ENCODE measurements at regions not wholly inside any gene's neighbourhood (a gene's known extent, or its start where the extent isn't known, plus 50 kb on each side); places are given as distances from the start of the nearest gene placed in this dataset.

DNA sequence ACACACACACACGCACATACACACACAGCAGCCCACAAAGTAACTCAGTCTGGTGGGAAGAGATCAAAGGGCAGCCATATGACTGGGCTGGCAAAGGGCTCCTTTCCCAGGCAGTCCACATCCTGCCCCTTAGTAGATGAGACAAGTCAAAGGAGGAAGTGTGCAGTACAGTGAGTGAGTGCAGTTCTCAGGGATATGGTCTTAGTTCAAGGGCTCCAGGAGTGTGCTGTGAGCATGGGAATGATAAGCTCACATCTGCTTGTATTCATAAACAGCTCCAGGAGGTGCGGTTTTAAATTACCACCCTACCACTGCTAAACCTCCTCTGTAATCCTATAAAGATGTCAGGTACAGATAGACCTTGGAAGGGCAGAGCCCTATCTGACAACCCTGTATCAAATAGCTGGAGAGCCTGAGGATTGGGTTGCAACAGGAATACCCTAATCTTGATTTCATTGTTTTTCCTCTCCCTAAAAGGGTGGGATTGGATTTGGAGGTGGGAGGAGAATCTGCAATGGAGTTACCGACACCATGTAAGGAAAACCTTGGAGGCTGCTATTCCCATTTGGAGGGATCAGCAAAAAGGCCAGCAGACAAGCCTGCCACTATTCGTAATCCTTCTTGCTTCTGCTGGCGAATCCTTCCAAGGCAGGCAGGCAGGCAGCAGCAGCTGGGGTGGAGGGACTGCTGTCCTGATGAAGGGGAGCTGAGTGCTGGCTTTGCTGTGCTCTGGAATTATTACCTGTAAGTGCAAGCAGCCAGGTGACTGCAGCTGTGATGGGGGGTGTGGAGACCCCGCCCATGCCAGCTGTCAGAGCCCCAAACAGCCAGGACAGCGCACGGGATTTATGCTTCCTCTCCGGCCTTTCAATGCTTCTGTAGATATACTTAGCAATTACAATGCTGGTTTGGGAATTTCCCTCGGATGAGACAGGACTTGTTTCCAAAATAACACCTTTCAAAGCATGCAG, 342.7 kb downstream of the PRL start:
- peak; percentile 76 for DNase-seq (ENCODE audit: low spot score)

DNA sequence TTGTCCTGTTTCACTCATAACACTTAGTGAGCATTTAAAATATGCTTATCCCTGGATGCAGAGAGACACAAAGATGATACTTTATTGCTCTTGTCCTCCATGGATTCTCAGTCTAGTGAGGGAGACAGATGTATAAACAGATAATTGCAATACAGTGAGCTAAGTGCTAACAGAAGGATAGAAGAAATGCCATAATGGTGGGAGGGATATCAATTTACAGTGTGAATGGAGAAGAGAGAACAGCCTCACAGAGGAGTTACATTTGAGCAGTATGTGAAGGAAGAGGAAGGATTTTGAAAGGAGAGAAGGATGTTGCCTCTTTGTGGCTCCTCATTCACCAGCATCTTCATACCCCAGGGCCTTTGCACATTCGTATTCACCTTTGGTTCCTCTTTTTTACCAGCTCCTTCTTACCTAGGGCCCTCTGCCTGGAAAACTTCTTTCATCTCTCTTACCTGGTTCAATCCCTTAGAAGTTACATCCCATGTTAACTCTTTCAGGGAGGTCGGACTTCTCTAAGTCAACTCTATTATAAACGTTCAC, 341.7 kb downstream of the PRL start:
- DNase-seq (ENCODE audit: low spot score), result no peak

DNA sequence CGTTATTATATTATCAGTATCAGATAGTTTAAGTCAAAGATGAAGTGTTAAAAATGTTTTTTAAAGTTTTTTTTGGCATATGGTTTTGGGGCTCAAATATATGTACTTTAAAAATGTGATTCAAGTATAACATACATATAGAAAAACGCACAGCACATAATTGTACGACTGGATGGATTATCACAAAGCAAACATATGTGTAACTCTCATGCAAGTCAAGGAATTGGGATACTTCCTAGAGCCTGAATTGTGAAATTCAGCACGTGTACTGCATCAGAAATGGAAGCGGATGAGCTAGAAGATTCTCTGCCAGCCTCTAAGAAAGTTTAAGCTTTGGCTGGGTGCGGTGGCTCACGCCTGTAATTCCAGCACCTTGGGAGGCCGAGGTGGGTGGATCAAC, 340.9 kb downstream of the PRL start:
- DNase-seq (ENCODE audit: low spot score), result no peak

DNA sequence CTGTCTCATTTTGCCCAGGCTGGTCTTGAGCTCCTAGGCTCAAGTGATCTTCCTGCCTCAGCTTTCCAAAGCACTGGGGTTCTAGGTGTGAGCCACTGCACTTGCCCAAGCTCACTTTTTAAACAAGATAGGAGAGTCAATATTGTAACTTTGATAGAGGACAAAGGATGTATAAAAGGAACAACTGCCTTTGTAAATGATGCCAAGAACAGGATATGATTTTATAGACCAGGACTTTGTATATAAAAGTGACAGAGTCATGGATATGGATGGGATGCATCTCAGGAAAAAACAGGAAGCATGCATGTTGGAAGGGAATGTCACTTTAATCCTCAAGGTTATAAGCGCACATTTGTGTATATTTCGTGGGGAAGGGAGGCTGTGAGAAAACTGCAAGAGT, 338.4 kb downstream of the PRL start:
- no peak for DNase-seq (ENCODE audit: low spot score)

DNA sequence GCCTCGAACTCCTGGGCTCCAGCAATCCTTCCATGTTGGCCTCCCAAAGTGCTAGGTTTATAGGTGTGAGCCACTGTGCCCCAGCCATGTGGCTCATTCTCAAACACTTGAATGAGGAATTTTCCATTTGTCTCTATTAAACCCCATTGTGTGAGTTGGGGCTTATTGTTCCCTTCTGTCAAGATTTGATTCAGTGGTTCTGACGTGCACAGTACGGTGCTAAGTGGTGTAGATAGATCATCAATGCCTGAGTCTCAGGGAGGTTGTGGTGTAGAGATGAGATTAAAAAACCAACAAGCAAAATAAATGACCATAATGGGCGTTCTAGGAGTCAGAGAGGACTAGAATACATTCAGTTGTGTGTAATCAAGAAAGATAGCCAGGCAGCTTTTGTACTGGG, 335.6 kb downstream of the PRL start:
- DNase-seq (ENCODE audit: low spot score), result no peak

DNA sequence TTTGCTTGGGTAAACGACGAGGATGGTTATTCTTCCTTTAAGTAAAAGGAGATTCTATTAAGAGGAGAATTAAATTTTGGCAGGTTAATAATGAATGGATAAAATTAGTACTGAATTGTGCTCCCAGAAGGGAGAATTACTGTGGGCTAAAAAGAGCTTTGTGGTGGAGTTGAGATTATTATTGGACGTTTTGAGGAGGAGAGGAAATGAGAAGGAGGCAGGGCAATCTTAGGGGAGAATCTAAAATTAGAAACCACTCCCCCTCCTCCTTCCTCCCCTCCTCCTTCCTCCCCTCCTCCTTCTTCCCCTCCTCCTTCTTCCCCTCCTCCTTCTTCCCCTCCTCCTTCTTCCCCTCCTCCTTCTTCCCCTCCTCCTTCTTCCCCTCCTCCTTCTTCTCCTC, 331.8 kb downstream of the PRL start:
- no peak for DNase-seq (ENCODE audit: low spot score)

DNA sequence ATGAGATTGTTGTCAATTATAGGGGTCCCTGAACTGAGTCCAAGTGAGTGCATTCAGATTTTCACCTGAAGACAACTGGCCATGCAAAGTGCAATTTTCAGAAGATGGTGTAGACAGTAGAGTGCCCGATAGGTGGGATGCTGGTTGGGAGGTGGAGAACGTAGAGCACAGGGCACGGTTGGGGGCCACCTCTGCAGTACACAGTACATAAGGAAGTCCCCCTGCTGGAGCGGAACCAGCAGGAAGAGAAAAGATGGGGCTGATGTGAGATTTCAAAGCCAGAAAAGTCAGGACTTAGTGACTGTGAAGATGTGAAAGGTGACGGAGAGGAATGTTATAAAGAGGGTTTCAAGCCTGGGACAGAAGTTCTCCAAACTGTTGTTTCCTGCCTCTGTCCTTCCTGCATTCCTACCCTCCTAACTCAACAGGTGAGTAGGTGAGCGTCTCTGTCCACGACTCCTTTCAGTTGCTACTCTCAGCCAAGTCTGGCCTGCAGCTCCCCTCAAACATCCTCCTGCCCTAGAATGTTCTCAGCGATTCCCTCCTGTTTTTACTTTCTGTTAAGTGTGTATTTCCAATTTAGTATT, 330.8 kb downstream of the PRL start:
- DNase-seq (ENCODE audit: low spot score), result no peak

DNA sequence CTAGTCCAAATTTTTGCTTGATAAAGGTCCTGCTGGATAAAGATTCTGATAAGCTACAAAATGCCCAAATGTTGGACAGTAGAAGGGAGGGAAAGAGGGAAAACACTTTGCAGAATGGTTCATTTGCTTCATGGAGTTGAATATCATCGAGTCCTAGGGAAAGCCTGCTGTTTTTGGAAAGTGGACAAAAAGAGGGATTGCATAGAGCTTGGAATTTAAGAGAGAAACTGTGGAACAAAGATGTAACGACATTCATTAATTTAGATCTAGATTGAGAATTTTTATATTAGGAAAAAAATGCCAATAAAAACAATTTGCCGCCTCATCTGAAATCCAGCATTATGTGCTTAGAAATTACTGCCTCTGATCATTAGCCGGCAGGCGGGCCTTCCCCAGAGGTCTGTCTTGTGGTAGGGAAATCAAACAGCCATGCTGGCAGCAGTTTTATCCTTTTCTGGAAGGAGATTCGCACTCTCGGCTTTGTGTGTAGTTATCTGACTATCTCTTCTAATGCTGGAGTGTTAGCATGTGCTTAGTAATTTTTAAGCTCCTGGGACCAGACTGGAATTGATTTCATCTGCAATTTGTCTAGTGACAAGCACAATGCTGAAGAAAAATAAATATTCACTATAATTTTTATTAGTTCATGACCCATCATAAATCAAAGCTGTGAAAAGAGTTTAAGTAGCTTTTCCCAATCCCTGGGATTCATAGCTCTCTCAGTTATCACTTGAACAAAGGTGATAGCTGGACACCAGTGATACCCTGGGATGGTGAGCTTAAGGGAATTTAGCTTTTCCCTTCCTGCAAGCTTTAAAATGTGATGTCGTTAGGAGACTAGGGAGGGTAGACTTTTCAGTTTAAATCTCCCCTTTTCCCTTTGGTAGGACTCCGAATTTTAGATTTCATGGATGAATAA, 329.5 kb downstream of the PRL start:
- peak; percentile 76 for DNase-seq (ENCODE audit: low spot score)

DNA sequence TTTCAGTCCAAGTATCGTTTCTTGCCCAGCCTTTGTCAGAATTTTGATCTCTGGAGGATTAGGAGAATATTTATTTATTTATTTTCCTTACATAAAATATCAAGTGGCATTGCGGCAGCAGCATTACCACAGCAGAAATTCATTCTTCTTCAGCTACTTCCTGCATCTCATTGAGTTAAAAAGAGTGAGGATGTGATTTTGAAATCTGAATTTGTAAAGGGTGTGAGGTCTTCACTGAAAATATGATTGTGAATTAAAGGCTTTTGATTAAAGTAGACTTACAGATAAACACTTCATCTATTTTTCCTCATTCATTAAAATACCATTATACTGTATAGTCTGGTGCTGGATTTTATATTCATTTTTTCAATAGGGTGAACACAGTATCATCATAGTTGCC, 328.4 kb downstream of the PRL start:
- no peak for DNase-seq (ENCODE audit: low spot score)

DNA sequence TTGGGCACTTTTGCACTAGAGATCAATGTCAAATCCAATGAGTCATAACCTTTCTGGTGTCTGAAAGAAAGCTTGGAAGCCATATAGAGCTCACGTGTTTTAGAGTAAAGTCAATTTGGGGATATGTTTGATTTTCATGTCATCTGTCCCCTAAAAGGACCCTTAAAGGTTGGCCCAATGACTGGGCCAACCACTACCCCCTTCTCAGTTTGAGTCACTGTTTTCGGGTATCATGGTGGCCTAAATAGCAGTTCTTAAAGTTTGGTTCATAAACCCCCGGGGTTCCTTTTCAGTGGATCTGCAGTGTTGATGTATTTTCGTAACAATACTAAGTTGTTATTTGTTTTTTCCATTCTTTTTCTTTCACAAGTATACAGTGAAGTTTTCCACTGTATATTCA, 327.6 kb downstream of the PRL start:
- DNase-seq (ENCODE audit: low spot score), result no peak

DNA sequence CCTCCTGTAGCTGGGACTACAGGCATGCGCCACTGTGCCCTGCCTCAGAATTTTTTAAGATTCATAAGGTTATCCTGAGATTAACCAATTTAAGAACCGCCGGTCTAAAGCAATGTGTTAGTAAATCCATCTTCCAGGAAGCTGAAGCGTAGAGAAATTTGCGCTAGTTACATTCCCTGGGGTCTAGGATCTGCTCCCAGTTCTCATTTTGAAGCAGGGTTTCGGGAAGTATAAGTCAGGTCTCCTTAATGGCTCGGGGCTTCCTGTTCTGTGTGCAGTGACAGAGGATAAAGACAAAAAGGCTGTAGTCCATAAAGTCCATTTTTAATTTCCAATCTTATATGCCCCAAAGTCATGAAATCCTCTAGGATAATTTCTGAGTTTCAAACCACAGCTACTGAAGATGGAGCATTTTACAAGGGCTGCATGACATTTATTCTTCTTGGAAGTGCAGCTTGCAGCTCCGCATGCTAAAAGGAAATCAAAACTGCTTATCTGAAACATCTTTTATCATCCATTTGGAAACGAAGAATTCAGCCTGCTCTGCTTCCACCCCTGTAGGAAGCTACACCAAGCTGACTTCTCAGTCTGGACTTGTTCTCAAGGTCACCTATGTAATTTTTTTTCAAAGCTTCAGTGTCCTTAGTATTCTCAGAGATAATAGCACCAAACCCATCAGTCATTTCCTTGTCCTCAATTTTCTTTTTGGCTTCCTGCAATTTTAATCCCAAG, 326.1 kb downstream of the PRL start:
- DNase-seq (ENCODE audit: low spot score), result no peak

DNA sequence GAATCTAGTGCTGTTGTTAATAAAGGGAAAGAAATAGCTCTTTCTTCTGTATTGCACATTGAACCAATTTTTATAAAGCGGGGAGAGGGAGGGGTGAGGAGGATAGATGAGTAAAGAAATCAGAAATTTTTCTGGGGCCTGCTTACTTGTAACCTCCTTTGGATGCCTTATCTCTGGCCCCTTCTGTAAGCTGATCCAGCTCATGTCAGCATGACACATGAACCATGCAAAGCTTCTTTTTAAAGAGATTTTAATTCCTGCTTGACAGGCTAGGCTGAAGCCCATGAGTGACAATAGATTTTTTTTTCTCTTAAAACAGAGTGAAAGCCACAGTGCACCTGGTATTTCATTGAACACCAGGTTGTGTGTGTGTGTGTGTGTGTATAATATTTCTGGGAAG, 325.3 kb downstream of the PRL start:
- DNase-seq (ENCODE audit: low spot score), result peak; percentile 82

DNA sequence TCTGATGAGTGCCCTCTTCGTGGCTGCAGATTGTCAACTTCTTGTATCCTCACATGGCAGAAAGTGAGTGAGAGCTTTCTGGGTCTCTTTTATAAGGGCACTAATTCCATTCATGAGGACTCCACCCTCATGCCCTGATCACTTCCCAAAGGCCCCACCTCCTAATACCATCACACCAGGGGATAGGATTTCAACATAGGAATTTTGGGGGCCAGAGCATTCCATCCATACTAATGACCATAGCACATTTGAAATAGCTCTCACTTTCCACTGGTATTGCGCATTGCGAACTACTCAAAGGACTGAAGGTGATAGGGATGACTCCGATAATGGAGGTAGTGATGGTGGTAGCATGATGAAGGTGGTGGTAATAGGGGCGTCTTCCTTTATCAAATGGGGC, 324.3 kb downstream of the PRL start:
- DNase-seq (ENCODE audit: low spot score), result no peak

DNA sequence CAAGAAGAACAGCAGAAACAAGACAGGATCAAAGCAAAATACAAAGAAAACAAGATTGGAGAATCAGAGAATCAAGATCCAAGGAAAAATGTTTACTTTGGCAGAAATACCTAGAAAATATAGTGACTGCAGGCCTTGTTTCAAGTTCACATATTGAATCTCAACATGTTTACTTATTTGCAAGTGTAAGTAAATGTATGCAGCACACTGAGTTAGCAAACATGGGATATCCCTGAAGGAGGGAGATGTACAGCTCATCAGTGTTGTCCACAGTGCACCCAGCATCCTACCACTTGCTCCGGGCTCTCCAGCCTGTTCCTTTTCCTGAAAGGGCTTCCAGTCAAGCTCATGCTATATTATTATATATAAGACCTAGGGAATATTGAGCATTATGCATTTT, 319.5 kb downstream of the PRL start:
- no peak for DNase-seq (ENCODE audit: low spot score)

DNA sequence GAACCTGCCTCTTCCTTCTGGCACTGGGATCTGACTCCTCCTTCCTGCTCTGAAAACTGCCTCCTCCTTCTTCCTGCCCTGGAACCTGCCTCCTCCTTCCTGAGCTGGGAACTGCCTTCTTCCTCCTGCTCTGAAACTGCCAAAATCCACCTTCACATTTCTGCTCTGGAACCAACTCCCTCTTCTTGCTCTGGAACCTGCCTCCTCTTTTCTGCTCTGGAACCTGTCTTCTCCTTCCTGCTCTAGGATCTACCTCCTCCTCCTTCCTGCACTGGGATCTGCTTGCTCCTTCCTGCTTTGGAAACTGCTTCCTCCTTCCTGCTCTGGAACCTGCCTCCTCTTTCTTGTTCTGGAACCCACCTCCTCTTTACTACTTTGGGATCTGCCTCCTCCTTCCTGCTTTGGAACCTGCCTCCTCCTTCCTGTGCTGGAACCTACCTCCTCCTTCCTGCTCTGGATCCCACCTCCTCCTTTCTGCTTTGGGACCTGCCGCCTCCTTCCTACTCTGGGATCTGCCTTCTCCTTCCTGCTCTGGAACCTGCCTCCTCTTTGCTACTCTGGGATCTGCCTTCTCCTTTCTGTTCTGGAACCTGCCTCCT, 315.5 kb downstream of the PRL start:
- DNase-seq (ENCODE audit: low spot score), result no peak

DNA sequence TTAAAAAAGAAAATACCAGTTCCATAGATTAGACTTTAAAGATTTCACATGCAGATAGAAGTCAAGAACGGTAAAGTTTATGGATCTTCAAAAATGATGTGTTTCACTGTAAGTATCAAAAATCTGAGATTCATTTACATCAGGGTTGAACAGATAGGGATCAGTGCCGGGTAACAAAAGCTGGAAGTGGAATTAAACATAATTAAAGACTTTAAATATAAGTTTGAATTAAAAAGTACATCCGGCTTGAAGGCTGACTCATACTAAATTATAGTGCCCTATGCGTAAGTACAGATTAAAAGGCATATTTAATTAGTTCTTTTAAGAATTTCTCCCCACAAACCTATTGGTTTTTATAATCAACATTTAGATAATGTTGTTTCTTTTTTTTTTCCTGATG, 312.7 kb downstream of the PRL start:
- DNase-seq (ENCODE audit: low spot score), result no peak

DNA sequence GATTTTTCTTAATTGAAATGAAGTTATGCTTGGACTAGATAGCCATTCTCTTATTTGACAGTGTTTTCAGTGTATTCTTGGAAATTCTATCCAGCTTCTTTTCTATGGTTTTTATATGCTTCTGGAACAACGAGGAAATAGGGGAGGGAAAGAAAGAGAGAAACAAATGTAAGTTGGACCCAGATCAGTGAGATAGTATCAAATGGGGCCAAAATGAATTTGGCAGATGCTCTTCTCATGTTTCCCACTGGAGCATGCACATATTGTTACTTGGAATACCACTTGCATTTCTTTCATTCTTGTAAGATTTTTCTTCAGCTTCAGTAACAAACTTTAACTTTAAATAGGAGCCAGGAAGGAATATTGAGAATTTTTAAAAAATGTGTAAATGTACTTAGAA, 312.3 kb downstream of the PRL start:
- DNase-seq (ENCODE audit: low spot score), result no peak

DNA sequence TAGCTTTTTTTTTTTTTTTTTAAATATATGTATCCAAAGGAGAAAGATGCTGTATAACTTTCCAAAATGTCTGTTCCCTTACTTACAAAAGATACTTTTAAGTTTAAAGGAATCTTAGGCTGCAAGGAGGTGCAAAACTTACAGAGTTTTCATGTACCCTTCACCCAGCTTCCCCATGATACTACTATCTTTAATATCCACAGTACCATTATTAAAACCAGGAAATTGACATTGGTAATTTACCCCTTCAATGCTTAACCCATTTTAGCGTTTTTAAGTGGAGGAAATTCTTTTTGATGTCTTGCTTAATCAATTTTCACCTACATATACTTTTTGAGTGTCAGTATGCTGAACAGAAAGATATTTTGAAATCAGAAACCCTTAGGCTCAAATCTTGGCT, 310.9 kb downstream of the PRL start:
- no peak for DNase-seq (ENCODE audit: low spot score)

DNA sequence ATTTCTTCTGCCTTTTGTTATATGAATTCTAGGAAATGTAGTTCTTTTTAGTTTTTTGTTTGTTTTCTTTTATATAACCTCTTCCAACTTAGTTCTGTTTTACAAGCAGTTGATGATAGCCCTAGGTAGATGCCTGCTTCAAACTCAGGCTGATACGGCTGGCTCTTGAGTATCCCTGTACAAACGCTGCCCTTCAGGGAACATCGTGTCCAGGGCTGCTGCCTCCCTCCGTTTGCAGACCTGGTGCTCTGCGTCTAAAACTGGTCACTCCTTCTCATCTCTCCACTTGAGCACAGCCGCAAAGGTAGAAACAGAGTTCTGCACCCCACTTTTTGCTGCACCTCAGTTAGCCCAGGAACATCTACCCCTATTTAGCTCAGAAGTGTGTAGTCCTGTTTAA, 310.1 kb downstream of the PRL start:
- no peak for DNase-seq (ENCODE audit: low spot score)

DNA sequence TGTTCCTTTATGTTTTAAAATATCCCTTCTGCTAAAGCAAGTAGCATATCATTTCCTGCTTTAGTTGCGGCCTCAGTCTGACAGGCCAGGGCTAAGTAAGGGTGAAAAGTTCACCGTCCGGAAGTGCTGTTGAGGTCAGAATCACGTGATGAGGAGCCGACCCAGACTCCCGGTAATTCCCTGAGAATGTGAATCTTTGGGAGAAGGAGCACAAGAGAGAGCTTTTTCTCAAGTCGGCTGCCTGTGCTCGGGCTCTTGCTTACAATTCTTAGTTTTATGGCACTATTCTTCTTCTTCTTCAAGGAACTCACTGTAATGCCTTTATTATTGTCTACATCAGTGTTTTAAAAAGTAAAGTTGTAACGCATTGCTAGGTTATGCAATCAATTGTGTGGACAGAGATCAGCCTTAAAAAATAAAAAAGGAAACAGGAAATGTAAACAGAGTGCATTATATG, 309.3 kb downstream of the PRL start:
- DNase-seq (ENCODE audit: low spot score), result peak; percentile 97

DNA sequence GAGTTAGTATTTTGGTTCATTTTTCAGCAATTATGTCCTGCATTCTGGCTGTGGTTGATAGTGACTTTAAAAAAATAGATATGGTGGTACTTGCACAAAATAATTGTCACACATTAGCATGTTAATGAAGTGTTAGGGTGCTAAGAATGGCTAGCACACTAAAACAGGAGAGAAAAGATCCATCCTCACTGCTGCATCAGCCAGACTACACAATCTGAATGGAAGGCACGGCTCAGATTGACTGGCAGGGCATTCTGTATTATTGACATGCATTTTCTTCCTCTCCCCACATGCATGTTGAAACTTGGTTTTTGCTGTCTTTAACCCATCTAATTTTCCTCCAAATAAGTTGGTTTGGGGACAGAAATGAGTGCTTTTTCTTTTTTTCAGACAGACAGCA, 306.3 kb downstream of the PRL start:
- no peak for DNase-seq (ENCODE audit: low spot score)

Measured in umbilical cord (tissue), 1 donor.